Fibroblast of pulmonary artery (primary cell): ENCODE measurements at regions not wholly inside any gene's neighbourhood (a gene's known extent, or its start where the extent isn't known, plus 50 kb on each side); places are given as distances from the start of the nearest gene placed in this dataset.

ENCODE experiments used
- DNase-seq: peaks from one replicate; pipeline ENCODE4 v3.0.0-alpha.2; 2010; ENCODE audit warnings: low read depth
- H3K4me3 ChIP-seq: replicated peaks from 2 replicates; pipeline ENCODE4 v1.5.1; 2011; ENCODE audit warnings: low read depth, mild to moderate bottlenecking, control low read depth, low read length, moderate library complexity
- TF ChIP-seq, protein P1 (sequence below): IDR thresholded peaks from 2 replicates; pipeline ENCODE4 v1.5.1; 2011; ENCODE audit warnings: mild to moderate bottlenecking, control low read depth, low read length, inconsistent platforms; ENCODE audit errors: missing control alignments

DNA sequence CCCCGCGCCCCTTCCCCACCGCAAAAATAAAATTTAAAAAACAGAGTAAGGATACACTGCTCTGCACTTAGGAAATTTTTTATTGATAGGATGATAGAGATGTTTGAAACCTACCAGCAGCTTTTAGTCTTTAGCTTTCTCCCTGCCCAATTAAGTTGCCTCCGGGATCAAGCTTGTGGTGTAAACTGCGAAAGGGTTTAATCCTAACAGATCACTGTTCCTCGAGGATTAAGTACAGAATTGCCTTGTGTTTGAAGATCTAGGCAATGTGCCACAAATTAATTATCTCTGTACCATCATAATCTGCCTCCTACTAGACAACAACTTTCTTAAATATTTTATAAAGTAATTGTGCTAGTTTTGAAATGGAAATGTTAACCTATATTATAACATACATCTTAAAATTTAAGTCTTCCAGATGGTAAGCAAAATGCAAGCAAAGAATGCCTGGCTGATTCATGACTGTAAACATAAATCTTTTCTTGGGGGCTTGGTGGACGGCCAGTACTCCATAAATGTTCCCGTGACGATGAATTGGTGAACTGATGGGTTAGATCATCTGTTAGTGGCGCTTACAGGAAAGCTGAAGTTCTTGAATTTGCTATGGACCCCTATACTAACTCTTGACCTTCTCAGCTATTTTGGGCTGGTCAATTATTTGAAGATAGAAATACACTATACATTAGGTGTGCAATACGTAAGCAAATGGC lies 58.0 kb upstream of the ARHGAP18 start:
- TF ChIP-seq, protein P1, sequence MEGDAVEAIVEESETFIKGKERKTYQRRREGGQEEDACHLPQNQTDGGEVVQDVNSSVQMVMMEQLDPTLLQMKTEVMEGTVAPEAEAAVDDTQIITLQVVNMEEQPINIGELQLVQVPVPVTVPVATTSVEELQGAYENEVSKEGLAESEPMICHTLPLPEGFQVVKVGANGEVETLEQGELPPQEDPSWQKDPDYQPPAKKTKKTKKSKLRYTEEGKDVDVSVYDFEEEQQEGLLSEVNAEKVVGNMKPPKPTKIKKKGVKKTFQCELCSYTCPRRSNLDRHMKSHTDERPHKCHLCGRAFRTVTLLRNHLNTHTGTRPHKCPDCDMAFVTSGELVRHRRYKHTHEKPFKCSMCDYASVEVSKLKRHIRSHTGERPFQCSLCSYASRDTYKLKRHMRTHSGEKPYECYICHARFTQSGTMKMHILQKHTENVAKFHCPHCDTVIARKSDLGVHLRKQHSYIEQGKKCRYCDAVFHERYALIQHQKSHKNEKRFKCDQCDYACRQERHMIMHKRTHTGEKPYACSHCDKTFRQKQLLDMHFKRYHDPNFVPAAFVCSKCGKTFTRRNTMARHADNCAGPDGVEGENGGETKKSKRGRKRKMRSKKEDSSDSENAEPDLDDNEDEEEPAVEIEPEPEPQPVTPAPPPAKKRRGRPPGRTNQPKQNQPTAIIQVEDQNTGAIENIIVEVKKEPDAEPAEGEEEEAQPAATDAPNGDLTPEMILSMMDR = no peak
- peak overlapping the region; percentile 55 for H3K4me3 ChIP-seq
- DNase-seq = no peak

DNA sequence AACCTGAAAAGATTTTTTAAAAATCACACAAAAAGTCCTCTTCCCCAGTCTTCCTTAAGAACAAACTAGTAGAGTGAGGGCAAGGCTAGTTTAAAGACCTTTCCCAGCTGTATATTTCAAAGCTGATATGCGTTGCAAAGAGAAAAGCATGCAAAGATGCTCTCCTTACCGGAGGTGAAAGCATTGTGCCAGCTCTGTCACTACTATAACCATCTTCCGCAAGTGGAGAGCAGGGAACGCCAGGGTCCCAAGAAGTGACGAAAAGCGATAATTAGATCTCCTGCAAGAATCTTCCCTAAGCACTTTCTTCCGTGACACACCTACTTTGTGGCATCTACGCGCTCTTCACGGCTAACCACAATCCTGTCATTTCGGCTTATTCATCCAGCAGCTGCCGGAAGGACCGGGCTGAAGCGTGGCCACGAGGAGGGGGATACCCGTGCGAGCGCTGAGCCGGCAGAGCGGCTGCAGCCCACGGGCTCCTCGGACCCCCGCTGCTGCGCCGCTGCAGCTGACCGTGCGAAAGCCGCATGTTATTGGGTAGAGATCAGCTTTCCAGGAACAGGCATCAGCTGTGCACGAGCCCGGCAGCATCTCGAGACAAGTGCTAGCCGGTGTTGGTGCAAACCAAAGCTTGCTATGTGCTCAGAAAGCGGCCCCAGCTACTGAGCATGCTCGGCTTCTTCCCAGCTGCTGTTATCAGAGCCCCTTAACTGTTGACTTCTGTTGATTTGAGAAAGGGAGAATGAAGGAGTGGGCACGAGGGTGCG lies 57.2 kb upstream of the ARHGAP18 start:
- peak overlapping the region; percentile 55 for H3K4me3 ChIP-seq
- TF ChIP-seq, protein P1 = no peak
- peak; percentile 49 for DNase-seq

DNA sequence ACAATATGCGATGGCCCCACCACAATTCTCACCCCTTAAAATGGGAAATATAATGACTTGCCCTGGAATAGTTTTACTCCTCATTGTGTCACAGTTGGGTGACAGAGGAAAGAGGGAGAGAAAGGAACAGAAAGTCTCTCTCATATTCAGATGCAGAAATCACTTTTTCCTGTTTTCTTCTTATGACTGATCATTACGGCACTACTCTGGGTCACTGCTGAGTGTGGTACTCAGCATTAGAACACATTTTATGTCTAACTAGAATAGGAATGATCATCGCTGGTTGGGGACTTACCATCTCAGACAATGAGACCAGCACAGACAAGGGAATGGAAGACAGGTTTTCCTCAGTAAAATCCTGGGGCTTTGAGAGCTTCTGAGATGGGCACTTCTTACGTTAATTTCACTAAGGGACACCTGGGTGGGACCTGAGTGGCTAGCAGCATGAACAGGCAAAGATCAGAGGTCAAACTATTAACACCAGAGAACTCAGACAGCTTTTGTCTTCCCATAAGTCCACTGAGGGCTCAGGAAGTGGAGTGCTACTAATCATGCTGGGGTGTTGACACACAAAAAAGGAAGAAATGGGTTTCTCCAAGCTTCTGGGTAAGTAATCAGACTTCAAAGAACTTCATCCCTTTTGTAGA lies 54.9 kb upstream of the ARHGAP18 start:
- no peak overlapping the region for H3K4me3 ChIP-seq
- DNase-seq = no peak
- TF ChIP-seq, protein P1 = no peak

DNA sequence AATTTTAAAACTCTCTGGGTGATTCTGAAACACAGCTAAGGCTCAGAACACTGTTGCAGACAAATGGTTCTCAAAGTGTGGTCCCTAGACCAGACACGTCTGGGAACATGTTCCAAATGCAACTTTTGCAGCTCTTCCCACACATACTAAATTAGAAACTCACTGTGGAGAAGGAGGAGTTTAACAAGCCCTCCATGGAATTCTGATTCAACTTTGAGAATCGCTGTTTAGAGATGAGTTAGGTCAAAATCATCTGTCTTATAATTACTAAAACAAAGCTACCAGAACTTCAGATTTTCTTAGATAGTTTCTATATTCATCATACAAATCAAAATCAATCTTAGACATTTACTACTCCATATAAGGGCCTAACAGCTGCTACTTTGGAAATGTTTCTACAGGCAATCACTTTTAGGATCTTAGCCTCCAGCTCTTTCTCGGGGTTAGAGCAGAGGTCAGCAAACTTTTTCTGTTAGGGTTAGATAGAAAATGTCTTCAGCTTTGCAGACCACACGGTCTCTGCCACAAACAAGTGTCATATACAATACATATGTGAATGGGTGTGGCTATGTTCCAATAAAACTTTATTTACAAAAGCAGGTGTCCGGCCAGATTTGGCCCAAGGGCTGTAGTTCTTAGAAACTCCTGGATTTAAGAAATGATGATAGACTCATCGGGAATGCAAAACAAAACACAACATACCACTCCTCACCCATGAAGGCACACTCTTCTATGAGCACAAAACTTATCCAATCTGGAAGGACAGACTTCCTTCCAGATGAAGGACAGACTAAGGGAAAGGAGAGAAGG lies 50.0 kb upstream of the ARHGAP18 start:
- no peak overlapping the region for H3K4me3 ChIP-seq
- TF ChIP-seq, protein P1 = no peak
- DNase-seq = no peak
